ENCODE measurements at regions not wholly inside any gene's neighbourhood (a gene's known extent, or its start where the extent isn't known, plus 50 kb on each side); places are given as distances from the start of the nearest gene placed in this dataset.

GRCh38 chr13:67792151-67792676 lies 562.1 kb upstream of the PCDH9 start:
- H3K9ac ChIP-seq (ENCODE audit: insufficient read depth in 1 of 2, low read depth in 2 of 2, low read length in 2 of 2): no peak overlapping the region
- H2AFZ ChIP-seq (ENCODE audit: low read depth, low read length): no peak overlapping the region
- H3K27me3 ChIP-seq (ENCODE audit: control insufficient read depth in 2 of 2, insufficient read depth in 2 of 2, low read length in 2 of 2): no peaks in the 10 kb centered on the region
- FAIRE-seq (no peak), ATAC-seq (no peak), DNase-seq (ENCODE audit: extremely low read depth in 1 of 4, low spot score in 3 of 4) (no peak)
- intact Hi-C loops (cut with micrococcal nuclease): no loop called here
- H3K9me3 ChIP-seq (replicated peaks; ENCODE audit: control insufficient read depth, insufficient read depth, low read depth, low read length): no peaks in the 10 kb centered on the region; the same call in 1 of the 2 replicates
- no TSS peak for BruUV-seq (replicated peaks)
- H3K4me3 ChIP-seq: no peak overlapping the region
- H3K36me3 ChIP-seq (ENCODE audit: control insufficient read depth, insufficient read depth, low read length): no peaks in the 10 kb centered on the region
- no peaks in the 10 kb centered on the region for H3K4me1 ChIP-seq (replicated peaks in 1 of 2; ENCODE audit: control insufficient read depth in 2 of 2, insufficient read depth in 2 of 2, low read length in 2 of 2)
- ChIA-PET CTCF (ENCODE audit: low intra/inter-chr PET ratio) (no interaction called here), POLR2A (no interaction called here)
- H3K27ac ChIP-seq (ENCODE audit: extremely low read depth, low read depth, low read length): no peak overlapping the region
- H3K9me1 ChIP-seq (ENCODE audit: control insufficient read depth, insufficient read depth, low read length): no peaks in the 10 kb centered on the region
- in situ Hi-C loops (cut with MboI): no loop called here
- TF ChIP-seq ZHX1 (conservative IDR thresholded peaks at IDR 0.05; ENCODE audit: low read length) (no peak), ZNF444 (CRISPR knock-in tag; IDR thresholded peaks at IDR 0.05) (no peak), ARID1B (IDR thresholded peaks at IDR 0.05) (no peak), SPI1 (IDR thresholded peaks at IDR 0.05; ENCODE audit: borderline replicate concordance, low read depth, low read length) (no peak), NFE2 (IDR thresholded peaks at IDR 0.05; ENCODE audit: low read depth) (no peak)
- no peaks in the 10 kb centered on the region for H4K20me1 ChIP-seq (replicated peaks; ENCODE audit: control insufficient read depth, insufficient read depth, low read length)
- no peak overlapping the region for H3K4me2 ChIP-seq (ENCODE audit: insufficient read depth, low read length)
- no peaks in the 10 kb centered on the region for H3K79me2 ChIP-seq (ENCODE audit: control insufficient read depth, insufficient read depth, low read length)

Measured in K562 (cell line).